ENCODE measurements at regions not wholly inside any gene's neighbourhood (a gene's known extent, or its start where the extent isn't known, plus 50 kb on each side); places are given as distances from the start of the nearest gene placed in this dataset.
"Not testable (repeated sequence)": the region's sequence is repeated elsewhere in the genome, so short reads cannot be mapped to it uniquely, and the experiment has no call there.

DNA sequence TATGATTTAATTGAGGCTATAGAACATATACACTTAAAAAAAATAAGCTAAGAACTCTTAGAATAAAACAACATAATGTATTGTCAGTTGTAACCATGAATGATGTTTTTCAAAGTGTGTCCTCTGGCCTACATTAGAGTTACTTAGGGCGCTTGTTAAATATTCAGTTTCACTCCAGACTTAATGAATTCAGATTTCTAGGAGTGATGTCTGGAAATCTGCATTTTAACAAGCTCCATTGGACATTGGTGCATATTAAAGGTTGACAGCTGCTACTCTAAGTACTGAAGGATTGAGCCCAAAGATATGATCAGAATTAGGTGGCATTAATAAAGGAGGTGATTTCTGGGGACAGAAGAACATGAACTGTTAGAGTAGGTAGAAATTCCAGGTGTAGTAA, 66.9 kb upstream of the LRRC37A2 start:
- TF ChIP-seq, protein P1, sequence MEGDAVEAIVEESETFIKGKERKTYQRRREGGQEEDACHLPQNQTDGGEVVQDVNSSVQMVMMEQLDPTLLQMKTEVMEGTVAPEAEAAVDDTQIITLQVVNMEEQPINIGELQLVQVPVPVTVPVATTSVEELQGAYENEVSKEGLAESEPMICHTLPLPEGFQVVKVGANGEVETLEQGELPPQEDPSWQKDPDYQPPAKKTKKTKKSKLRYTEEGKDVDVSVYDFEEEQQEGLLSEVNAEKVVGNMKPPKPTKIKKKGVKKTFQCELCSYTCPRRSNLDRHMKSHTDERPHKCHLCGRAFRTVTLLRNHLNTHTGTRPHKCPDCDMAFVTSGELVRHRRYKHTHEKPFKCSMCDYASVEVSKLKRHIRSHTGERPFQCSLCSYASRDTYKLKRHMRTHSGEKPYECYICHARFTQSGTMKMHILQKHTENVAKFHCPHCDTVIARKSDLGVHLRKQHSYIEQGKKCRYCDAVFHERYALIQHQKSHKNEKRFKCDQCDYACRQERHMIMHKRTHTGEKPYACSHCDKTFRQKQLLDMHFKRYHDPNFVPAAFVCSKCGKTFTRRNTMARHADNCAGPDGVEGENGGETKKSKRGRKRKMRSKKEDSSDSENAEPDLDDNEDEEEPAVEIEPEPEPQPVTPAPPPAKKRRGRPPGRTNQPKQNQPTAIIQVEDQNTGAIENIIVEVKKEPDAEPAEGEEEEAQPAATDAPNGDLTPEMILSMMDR (IDR thresholded peaks at IDR 0.05): not testable (repeated sequence)
- TF ChIP-seq POLR2A (IDR thresholded peaks at IDR 0.05): not testable (repeated sequence)

All from esophagus squamous epithelium (tissue), 4 donors.